Muscle of back (tissue), 3 donors: ENCODE measurements at regions not wholly inside any gene's neighbourhood (a gene's known extent, or its start where the extent isn't known, plus 50 kb on each side); places are given as distances from the start of the nearest gene placed in this dataset.

Experiments
- DNase-seq, 3 donors: peaks; one replicate each; pipeline versions ENCODE4 v3.0.0 to v3.0.0-alpha.2; 2013

DNA sequence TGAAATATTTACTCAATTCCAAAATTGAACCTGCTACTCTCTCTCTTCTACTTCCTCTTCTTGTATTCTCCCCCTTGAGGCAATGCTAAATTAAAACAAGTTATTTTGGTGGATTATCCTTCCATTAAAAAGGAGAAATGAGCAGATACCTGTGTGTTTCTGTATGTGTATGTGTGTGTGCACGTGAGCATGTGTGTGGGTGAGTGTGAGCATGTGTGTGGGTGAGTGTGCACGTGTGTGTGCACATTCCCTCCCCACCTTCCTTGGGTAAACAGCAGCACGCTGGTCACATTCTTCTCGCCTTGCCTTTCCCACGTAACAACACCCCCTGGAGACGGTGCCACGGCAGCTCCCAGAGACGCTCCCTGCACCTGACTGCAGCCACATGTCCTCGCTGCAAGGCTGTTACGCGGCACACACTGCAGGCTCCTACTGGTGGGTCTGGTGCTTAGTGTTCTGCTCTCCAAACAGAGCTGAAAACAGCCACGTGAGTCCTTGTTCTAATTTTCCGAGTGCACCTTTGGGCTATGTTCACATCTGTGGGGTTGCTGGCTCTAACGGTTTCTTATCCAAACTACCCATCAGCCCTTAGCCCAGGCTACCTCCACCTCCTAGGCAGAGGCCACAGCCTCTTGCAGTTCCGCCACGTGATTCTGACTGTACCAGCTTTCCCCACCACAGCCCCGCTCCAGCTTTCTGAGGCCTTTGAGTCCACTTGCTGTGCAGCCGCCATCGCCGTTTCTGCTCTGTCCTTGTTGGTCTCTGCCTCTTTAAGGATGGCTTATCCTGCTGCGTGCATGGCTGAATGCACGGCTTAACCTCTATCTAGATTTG is 123.4 kb downstream of the CTTN start:
- no peak for DNase-seq

DNA sequence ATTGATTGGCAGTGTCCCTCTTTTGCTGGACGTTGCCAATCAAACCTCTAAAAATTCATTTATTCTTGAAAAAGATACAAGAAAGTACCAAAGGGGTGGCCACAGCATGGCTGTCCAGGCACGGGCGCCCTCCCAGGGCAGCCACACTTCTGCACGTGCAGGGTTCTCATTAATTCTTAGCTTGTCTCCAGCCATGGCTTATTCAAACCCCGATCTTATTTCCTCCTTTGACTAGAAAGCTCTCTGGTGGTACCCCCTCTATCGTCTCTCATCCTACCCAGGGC is 123.9 kb downstream of the CTTN start:
- no peak for DNase-seq

DNA sequence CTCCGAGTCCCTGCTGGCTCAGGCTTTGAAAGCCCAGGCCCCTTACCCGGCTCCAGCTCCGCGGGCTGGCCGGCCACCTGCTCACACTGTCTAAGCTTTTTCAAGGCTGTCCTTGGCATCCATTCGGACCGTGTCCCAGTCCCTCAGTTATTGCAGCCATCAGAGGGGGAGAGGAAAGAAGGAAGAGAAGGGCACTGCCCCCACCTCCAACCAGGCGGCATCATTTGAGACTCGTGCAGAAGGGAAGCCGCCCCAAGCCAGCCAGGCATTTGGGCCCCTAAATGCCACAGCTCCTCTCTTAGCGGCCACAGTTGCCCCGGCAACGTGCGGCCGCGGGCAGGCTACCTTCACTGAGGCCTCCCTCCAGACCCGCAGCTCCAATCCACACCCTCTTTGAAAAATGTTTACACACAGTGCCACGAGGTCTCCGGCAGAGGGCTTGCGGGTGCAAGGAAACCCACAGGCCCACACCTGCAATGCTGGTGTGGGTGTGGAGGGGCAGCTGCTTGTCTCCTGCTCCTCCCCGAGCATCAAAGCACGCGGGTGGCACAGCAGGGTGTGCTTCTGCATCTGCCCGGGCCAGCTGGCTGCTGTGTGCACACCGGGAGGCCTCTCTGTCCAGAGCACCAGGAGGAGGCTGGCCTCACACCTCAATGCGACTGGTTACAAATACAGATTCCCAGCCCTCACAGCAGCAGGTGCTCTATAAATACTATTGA is 124.4 kb downstream of the CTTN start:
- DNase-seq: no peak

- no peak for DNase-seq
Measured at GRCh38 chr11:70523384-70524095, 125.2 kb downstream of the CTTN start.

- no peak for DNase-seq
Measured at GRCh38 chr11:70524096-70524922, 126.0 kb downstream of the CTTN start.

GRCh38 chr11:70525006-70525405 is 126.7 kb downstream of the CTTN start:
- DNase-seq: peak in 1 of 3 donors; percentile 42

- DNase-seq: no peak
Measured at GRCh38 chr11:70525466-70525865, 127.1 kb downstream of the CTTN start.

DNA sequence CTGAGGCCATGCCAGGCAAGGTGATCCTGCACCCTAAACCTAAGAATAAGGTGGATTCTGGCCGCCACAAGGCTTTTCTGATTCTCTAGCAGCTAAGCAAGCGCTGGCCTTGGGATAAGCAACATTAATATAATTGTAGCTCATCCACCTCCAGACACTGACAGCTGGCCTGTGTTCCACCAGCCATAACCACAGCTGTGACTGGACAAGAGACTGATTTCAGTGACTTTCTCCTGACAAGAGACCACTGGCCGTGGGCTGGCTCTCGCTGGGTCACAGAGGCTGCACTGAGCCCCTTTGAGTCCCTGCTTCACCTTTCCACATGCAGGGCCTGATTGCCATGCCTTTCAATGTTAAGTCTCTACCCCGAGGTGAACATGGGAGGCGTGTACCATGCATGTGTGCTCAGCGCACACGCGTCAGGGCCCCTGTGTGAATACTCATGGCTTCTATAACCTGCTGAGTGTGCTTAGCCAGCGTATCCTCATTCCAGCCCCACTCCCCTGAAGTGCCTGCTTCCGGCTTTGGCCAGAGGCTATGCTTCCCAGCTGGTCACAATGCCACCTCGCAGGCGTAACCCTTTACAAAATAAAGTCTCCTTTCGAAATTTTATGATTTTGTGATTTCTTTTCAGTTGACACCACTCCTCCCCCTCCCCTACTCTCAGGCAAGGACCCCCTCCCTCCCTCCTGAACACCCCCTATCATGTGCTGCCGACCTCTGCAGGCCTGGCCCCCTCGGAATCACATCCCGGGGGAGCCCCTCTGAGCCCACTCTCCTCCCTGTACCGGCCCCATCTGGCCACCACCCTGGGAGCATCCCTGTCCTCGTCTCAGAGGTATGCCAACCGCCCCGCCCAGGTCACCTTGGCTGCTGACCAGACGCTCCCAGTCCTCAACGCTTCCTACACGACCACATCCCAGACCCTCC is 128.1 kb downstream of the CTTN start:
- DNase-seq: no peak

- no peak for DNase-seq
Measured at GRCh38 chr11:70527046-70527395, 128.7 kb downstream of the CTTN start.

GRCh38 chr11:70527429-70528045 is 129.2 kb downstream of the CTTN start:
- no peak for DNase-seq

DNA sequence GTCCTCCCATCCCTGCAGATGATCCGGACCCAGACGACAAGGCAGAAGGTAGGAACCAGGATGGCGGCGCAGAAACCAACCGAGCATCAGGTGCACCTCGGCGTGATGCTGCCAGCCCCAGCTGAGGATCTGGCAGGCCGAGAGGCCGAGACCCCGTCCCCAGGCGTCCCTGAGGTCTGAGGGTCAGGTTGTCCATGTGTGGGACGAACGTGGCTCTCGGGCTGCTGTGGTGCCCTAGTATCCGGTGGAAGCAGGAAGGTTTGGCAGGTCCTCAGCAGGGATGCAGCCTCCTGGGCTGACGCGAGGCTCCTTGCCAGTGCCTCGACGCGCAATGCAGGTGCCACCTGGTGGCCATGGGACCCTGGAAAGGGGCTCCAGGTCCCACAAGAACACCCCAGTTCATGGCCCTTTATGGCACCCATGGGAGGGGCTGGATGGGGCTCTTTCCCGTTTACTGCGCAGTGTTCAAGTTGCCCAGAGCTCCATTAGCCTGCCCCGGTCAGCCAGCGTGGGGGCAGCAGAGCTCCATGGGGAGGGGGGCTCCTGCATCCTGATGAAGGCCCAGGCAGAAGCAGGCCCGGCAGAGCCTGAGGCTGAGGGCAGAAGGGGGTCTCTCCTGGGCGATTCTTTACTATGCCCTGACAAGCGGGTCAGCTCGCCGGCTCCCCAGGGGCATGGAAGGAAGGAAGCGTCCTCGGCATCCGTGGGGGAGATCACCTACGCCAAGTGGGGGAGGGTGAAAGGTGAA is 129.9 kb downstream of the CTTN start:
- DNase-seq: no peak

DNA sequence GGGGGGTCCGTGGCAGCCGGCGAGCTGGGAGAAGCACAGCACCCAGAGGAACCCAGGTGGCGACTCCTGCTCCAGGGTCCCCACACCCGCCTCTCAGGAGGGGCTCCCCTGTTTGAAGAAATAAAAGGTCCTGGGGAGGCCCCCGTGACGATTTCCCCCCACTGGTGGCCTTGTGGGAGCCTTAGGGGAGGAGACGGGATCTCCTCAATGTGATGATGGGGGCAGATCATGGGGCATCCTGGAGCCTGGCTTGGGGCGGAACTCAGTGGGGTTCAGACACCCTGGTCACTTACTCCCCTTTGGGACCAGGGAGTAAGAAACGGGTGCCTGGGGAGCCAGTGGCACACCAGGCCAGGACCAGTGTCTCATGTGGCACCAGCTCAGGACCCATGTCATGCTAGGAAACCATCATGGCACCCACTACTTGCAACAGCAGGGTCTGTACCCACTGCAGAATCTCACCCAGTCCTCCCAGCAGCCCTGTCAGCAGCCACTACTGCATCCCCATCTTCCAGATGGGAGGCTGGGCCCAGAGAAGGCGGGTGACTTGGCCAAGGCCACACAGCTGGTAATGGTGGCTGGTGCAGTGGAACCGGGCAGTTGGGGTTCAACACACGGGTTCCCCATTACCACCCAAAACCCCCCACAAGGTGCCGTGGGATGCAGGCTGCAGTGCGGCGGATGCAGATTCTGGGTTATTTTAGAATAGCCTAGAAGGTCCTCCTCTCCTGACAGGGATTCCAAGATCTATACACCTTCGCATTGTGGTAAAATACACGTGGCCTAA is 130.7 kb downstream of the CTTN start:
- no peak for DNase-seq

GRCh38 chr11:70530010-70530409 is 131.7 kb downstream of the CTTN start:
- no peak for DNase-seq

DNA sequence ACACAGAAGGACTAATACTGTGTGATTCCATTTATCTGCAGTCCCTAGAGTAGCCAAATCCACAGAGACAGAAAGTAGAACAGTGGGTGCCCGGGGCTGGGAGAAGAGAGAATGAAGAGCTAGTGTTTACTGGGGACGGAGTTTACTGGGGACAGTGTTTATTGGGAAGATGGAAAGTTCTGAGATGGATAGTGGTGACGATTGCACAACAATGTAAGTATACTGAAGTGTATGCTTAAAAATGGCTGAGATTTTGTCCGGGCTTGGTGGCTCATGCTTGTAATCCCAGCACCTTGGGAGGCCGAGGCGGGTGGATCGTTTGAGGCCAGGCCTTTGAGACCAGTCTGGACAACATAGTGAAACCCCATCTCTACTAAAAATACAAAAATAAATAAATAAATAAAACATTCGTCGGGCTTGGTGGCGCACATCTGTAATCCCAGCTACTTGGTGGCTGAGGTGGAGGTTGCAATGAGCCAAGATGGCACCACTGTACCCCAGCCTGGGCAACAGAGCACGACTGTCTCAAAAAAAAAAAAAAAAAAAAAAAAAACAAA is 132.4 kb downstream of the CTTN start:
- no peak for DNase-seq

DNA sequence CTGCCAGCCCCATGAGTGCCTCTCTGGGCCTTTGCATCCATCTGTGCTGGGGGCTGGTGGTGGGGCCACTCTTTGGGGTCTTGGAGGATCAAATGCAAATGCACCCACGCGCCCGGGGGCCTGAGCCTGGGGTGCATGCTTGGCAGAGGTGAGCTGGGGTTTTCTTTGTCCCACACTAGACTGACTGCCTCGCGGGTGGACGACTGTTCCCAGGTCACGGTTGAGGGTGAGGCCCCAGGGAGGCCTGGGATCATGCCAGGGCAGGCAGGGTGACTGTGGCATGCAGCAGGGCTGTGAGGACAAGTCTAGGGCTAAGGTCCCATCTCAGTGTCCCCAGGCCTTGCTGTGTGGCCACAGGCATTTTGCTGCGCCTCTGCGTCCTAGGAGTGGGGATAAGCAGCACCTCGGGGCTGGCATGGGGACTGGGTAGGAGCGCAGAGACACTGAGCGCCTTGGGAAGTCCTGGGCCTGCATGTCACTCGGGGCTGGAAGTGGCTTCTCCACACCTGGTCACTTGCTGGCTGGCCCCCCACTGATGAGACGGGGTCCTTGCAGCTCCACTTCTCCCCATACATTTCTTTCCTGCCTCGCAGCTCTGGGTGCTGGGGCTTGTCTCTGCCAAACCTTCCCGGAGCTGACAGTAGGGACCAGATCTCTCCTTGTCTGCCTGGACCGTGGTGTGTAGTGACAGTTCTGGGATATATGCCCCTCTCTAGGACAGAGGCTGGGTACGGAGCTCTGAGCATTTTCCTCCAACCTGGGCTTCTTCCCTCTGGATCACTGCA is 133.1 kb downstream of the CTTN start:
- no peak for DNase-seq

- no peak for DNase-seq
Measured at GRCh38 chr11:70532066-70532440, 133.7 kb downstream of the CTTN start.

DNA sequence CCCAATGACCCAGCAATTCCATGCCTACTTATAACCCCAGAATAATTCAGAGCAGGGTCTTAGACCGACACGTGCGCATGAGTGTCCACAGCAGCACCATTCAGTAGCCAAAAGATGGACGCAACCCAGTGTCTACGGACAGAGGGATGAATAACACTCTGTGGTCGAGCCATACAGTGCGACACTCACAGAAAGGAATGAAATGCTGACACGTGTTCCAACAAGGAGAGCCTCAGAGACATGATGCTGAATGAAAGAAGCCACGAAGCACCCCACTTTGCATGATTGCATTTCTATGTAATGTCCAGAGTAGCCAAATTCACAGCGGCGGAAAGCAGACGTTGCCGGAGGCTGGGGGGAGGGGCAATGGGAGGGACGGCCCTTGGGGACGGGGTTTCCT is 134.4 kb downstream of the CTTN start:
- DNase-seq: no peak
